ENCODE measurements at regions not wholly inside any gene's neighbourhood (a gene's known extent, or its start where the extent isn't known, plus 50 kb on each side); places are given as distances from the start of the nearest gene placed in this dataset.

- DNase-seq, result no peak
- no peak overlapping the region for H3K4me3 ChIP-seq (ENCODE audit: insufficient read depth, low read depth, low read length)
- H3K27me3 ChIP-seq (ENCODE audit: control insufficient read depth, insufficient read depth, low read length), result no peaks in the 10 kb centered on the region
- no peaks in the 10 kb centered on the region for H3K36me3 ChIP-seq (replicated peaks; ENCODE audit: control insufficient read depth, insufficient read depth, low read length)
Observed at GRCh38 chr20:60213126-60213893, 255.1 kb downstream of the CDH26 start.

GRCh38 chr20:60214901-60215815, 256.9 kb downstream of the CDH26 start:
- Histone ChIP-seq H3K36me3 (replicated peaks; ENCODE audit: control insufficient read depth, insufficient read depth, low read length) (no peaks in the 10 kb centered on the region), H3K4me3 (ENCODE audit: insufficient read depth, low read depth, low read length) (no peak overlapping the region), H3K27me3 (ENCODE audit: control insufficient read depth, insufficient read depth, low read length) (no peaks in the 10 kb centered on the region)
- no peak for DNase-seq

GRCh38 chr20:60215816-60216730, 257.9 kb downstream of the CDH26 start:
- Histone ChIP-seq H3K4me3 (ENCODE audit: insufficient read depth, low read depth, low read length) (no peak overlapping the region), H3K27me3 (ENCODE audit: control insufficient read depth, insufficient read depth, low read length) (no peaks in the 10 kb centered on the region), H3K36me3 (replicated peaks; ENCODE audit: control insufficient read depth, insufficient read depth, low read length) (no peaks in the 10 kb centered on the region)
- no peak for DNase-seq

- H3K27me3 ChIP-seq (ENCODE audit: control insufficient read depth, insufficient read depth, low read length), result no peaks in the 10 kb centered on the region
- H3K36me3 ChIP-seq (replicated peaks; ENCODE audit: control insufficient read depth, insufficient read depth, low read length), result no peaks in the 10 kb centered on the region
- no peak overlapping the region for H3K4me3 ChIP-seq (ENCODE audit: insufficient read depth, low read depth, low read length)
Observed at GRCh38 chr20:60219231-60219630, 261.0 kb downstream of the CDH26 start.

GRCh38 chr20:60219984-60220562, 261.9 kb downstream of the CDH26 start:
- no peak overlapping the region for H3K4me3 ChIP-seq (ENCODE audit: insufficient read depth, low read depth, low read length)
- H3K36me3 ChIP-seq (replicated peaks; ENCODE audit: control insufficient read depth, insufficient read depth, low read length), result no peaks in the 10 kb centered on the region
- DNase-seq, result no peak
- no peaks in the 10 kb centered on the region for H3K27me3 ChIP-seq (ENCODE audit: control insufficient read depth, insufficient read depth, low read length)

More at GRCh38 chr20:60219231-60219630, 261.0 kb downstream of the CDH26 start:
- DNase-seq, result no peak

- Histone ChIP-seq H3K27me3 (ENCODE audit: control insufficient read depth, insufficient read depth, low read length) (no peaks in the 10 kb centered on the region), H3K36me3 (replicated peaks; ENCODE audit: control insufficient read depth, insufficient read depth, low read length) (no peaks in the 10 kb centered on the region), H3K4me3 (ENCODE audit: insufficient read depth, low read depth, low read length) (no peak overlapping the region)
- no peak for DNase-seq
Observed at GRCh38 chr20:60220706-60221105, 262.5 kb downstream of the CDH26 start.

- Histone ChIP-seq H3K36me3 (replicated peaks; ENCODE audit: control insufficient read depth, insufficient read depth, low read length) (no peaks in the 10 kb centered on the region), H3K27me3 (ENCODE audit: control insufficient read depth, insufficient read depth, low read length) (no peaks in the 10 kb centered on the region), H3K4me3 (ENCODE audit: insufficient read depth, low read depth, low read length) (no peak overlapping the region)
- no peak for DNase-seq
Observed at GRCh38 chr20:60221593-60221992, 263.4 kb downstream of the CDH26 start.

GRCh38 chr20:60222497-60222896, 264.3 kb downstream of the CDH26 start:
- DNase-seq, result no peak
- no peaks in the 10 kb centered on the region for H3K27me3 ChIP-seq (ENCODE audit: control insufficient read depth, insufficient read depth, low read length)
- H3K36me3 ChIP-seq (replicated peaks; ENCODE audit: control insufficient read depth, insufficient read depth, low read length), result no peaks in the 10 kb centered on the region
- no peak overlapping the region for H3K4me3 ChIP-seq (ENCODE audit: insufficient read depth, low read depth, low read length)

- Histone ChIP-seq H3K36me3 (replicated peaks; ENCODE audit: control insufficient read depth, insufficient read depth, low read length) (no peaks in the 10 kb centered on the region), H3K27me3 (ENCODE audit: control insufficient read depth, insufficient read depth, low read length) (no peaks in the 10 kb centered on the region), H3K4me3 (ENCODE audit: insufficient read depth, low read depth, low read length) (no peak overlapping the region)
- no peak for DNase-seq
Observed at GRCh38 chr20:60223174-60223573, 265.0 kb downstream of the CDH26 start.

GRCh38 chr20:60224914-60225313, 266.7 kb downstream of the CDH26 start:
- no peaks in the 10 kb centered on the region for H3K36me3 ChIP-seq (replicated peaks; ENCODE audit: control insufficient read depth, insufficient read depth, low read length)
- DNase-seq, result peak; percentile 28
- no peaks in the 10 kb centered on the region for H3K27me3 ChIP-seq (ENCODE audit: control insufficient read depth, insufficient read depth, low read length)
- H3K4me3 ChIP-seq (ENCODE audit: insufficient read depth, low read depth, low read length), result no peak overlapping the region

GRCh38 chr20:60228255-60228654, 270.0 kb downstream of the CDH26 start:
- Histone ChIP-seq H3K27me3 (ENCODE audit: control insufficient read depth, insufficient read depth, low read length) (no peaks in the 10 kb centered on the region), H3K36me3 (replicated peaks; ENCODE audit: control insufficient read depth, insufficient read depth, low read length) (no peaks in the 10 kb centered on the region), H3K4me3 (ENCODE audit: insufficient read depth, low read depth, low read length) (no peak overlapping the region)
- no peak for DNase-seq

- H3K4me3 ChIP-seq (ENCODE audit: insufficient read depth, low read depth, low read length), result no peak overlapping the region
- H3K36me3 ChIP-seq (replicated peaks; ENCODE audit: control insufficient read depth, insufficient read depth, low read length), result no peaks in the 10 kb centered on the region
- no peak for DNase-seq
- no peaks in the 10 kb centered on the region for H3K27me3 ChIP-seq (ENCODE audit: control insufficient read depth, insufficient read depth, low read length)
Observed at GRCh38 chr20:60232380-60232779, 274.2 kb downstream of the CDH26 start.

GRCh38 chr20:60233018-60233630, 274.9 kb downstream of the CDH26 start:
- Histone ChIP-seq H3K36me3 (replicated peaks; ENCODE audit: control insufficient read depth, insufficient read depth, low read length) (no peaks in the 10 kb centered on the region), H3K27me3 (ENCODE audit: control insufficient read depth, insufficient read depth, low read length) (no peaks in the 10 kb centered on the region), H3K4me3 (ENCODE audit: insufficient read depth, low read depth, low read length) (no peak overlapping the region)
- no peak for DNase-seq

- Histone ChIP-seq H3K27me3 (ENCODE audit: control insufficient read depth, insufficient read depth, low read length) (no peaks in the 10 kb centered on the region), H3K4me3 (ENCODE audit: insufficient read depth, low read depth, low read length) (no peak overlapping the region), H3K36me3 (replicated peaks; ENCODE audit: control insufficient read depth, insufficient read depth, low read length) (no peaks in the 10 kb centered on the region)
- no peak for DNase-seq
Observed at GRCh38 chr20:60236613-60237012, 278.4 kb downstream of the CDH26 start.

All from H7 (cell line).